PFSK-1 (cell line): ENCODE measurements at regions not wholly inside any gene's neighbourhood (a gene's known extent, or its start where the extent isn't known, plus 50 kb on each side); places are given as distances from the start of the nearest gene placed in this dataset.

Experiments used
- FOXP2 ChIP-seq: optimal IDR thresholded peaks from 2 replicates; pipeline ENCODE3; 2011; ENCODE audit warnings: borderline replicate concordance, control low read depth, inconsistent platforms; ENCODE audit not compliant: insufficient read depth; ENCODE audit errors: extremely low read length, extremely low read depth
- POLR2AphosphoS5 ChIP-seq: IDR thresholded peaks from 2 replicates; pipeline ENCODE4 v1.6.1; 2012; ENCODE audit warnings: low read depth, mild to moderate bottlenecking, control low read depth, low read length, moderate library complexity
- SIN3A ChIP-seq: IDR thresholded peaks from 2 replicates; pipeline ENCODE4 v1.6.1; 2012; ENCODE audit warnings: mild to moderate bottlenecking, low read length, moderate library complexity, borderline replicate concordance; ENCODE audit not compliant: insufficient read depth
- TAF1 ChIP-seq: IDR thresholded peaks from 2 replicates; pipeline ENCODE4 v1.6.1; 2012; ENCODE audit warnings: low read length, control low read depth, borderline replicate concordance; ENCODE audit not compliant: insufficient read depth
- TF ChIP-seq, protein P1 (sequence below), 2 experiments: IDR thresholded peaks; 2 replicates each; pipeline versions ENCODE4 v1.6.1 to v1.8.0; 2011 to 2012; ENCODE audit warnings: low read depth in 2 of 2, low read length in 2 of 2, control low read depth in 1 of 2, inconsistent platforms in 1 of 2, mild to moderate bottlenecking in 1 of 2, moderate library complexity in 1 of 2; ENCODE audit not compliant: insufficient read depth in 1 of 2

DNA sequence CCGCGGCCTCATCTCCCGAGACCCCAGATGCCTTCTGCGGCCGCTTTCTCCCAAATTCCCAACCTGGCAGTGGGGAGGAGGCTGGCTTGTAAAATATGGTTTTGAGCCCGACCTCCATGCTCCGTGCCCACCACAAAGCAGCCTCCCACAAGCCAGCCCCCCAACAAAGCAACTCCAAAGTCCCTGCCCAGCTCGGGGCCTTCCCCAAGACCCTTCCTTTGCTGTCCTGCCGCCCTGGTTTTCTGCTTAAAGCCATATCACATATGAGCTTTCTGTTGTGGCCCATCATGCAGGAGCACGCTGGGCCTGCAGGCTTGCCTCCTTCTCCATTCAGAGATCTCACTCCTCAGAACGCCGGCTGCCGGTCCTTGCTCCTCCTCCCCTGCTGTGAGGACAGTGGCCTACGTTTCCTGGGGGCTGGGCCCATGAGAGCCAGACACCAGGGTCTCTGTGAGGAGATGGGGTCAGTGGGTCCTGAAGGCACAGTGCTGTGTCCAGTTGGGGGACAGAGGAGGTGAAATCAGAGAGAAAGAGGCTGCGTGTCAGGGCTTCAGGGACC, 680.0 kb downstream of the BRD1 start:
- TF ChIP-seq POLR2AphosphoS5 (no peak), TAF1 (no peak), SIN3A (no peak), FOXP2 (no peak)
- TF ChIP-seq, protein P1, sequence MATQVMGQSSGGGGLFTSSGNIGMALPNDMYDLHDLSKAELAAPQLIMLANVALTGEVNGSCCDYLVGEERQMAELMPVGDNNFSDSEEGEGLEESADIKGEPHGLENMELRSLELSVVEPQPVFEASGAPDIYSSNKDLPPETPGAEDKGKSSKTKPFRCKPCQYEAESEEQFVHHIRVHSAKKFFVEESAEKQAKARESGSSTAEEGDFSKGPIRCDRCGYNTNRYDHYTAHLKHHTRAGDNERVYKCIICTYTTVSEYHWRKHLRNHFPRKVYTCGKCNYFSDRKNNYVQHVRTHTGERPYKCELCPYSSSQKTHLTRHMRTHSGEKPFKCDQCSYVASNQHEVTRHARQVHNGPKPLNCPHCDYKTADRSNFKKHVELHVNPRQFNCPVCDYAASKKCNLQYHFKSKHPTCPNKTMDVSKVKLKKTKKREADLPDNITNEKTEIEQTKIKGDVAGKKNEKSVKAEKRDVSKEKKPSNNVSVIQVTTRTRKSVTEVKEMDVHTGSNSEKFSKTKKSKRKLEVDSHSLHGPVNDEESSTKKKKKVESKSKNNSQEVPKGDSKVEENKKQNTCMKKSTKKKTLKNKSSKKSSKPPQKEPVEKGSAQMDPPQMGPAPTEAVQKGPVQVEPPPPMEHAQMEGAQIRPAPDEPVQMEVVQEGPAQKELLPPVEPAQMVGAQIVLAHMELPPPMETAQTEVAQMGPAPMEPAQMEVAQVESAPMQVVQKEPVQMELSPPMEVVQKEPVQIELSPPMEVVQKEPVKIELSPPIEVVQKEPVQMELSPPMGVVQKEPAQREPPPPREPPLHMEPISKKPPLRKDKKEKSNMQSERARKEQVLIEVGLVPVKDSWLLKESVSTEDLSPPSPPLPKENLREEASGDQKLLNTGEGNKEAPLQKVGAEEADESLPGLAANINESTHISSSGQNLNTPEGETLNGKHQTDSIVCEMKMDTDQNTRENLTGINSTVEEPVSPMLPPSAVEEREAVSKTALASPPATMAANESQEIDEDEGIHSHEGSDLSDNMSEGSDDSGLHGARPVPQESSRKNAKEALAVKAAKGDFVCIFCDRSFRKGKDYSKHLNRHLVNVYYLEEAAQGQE (IDR thresholded peaks at IDR 0.05; ENCODE audit: insufficient read depth in 1 of 2, low read depth in 2 of 2, low read length in 2 of 2) = no peak
